Neuron (in vitro differentiated cells): ENCODE measurements at regions not wholly inside any gene's neighbourhood (a gene's known extent, or its start where the extent isn't known, plus 50 kb on each side); places are given as distances from the start of the nearest gene placed in this dataset.

Experiments used
- H2AFZ ChIP-seq: one replicate; pipeline ENCODE4 v1.6.1; 2013; ENCODE audit warnings: low read depth, mild to moderate bottlenecking, inconsistent platforms, low read length, moderate library complexity
- H3K27me3 ChIP-seq: one replicate; pipeline ENCODE4 v1.6.1; 2013; ENCODE audit warnings: low read length; ENCODE audit not compliant: insufficient read depth
- H3K36me3 ChIP-seq: one replicate; pipeline ENCODE4 v1.6.1; 2013; ENCODE audit warnings: low read length; ENCODE audit not compliant: insufficient read depth
- H3K4me1 ChIP-seq: one replicate; pipeline ENCODE4 v1.6.1; 2013; ENCODE audit warnings: low read length; ENCODE audit not compliant: insufficient read depth
- H3K4me3 ChIP-seq: 2 replicates; pipeline ENCODE4 v1.5.1; 2013; ENCODE audit warnings: mild to moderate bottlenecking, low read length, moderate library complexity
- H3K9me3 ChIP-seq: one replicate; pipeline ENCODE4 v1.6.1; 2013; ENCODE audit warnings: low read length

DNA sequence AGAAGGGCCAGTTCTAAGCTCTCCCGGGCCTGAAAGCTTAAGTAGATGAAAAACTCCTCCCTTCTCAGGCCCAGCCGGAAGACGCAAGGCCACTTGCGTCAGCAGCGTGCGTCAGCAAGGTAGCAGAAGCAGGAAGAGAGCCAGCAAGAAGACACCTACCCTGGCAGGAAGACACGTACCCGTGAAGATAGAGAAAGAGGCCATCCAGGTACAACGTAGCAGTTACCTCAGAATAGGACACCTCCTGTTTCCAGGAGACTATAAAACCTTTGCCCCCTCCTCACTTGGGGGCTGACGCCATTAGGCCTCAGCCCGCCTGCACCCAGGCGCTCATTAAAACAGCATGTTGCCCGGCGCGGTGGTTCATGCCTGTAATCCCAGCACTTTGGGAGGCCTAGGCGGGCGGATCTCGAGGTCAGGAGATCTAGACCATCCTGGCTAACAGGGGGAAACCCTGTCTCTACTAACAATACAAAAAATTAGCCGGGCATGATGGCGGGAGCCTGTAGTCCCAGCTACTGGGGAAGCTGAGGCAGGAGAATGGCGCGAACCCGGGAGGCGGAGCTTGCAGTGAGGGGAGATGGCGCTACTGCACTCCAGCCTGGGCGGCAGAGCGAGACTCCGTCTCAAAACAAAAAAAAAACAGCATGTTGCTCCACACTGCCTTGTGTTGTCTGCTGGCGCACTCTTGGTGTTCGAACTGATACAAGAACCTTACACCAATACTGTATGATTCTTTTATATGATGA is 242.7 kb upstream of the NWD2 start:
- H3K4me3 ChIP-seq: no peak overlapping the region
- no peaks in the 10 kb centered on the region for H3K36me3 ChIP-seq
- no peaks in the 10 kb centered on the region for H3K4me1 ChIP-seq
- no peaks in the 10 kb centered on the region for H3K9me3 ChIP-seq
- no peak overlapping the region for H2AFZ ChIP-seq
- H3K27me3 ChIP-seq: no peaks in the 10 kb centered on the region

DNA sequence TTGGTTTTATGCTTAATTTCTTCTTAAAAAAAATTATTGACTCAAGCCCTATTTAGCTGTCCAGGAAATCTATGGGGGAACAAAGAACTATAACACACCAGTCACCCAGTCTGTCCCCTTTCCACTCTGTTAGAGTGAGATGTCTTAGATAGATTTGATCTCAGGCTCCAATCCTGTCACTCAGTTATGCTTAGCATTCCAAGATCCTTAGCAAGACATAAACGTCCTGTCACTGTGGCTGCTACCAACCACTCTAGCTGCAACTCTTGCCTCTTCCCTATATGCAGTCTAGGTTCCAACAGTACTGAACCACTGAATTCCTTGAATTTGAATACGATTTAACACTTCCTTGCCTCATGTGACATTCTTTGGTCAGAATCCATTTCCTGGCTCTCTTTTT is 241.9 kb upstream of the NWD2 start:
- Histone ChIP-seq H3K4me1 (no peaks in the 10 kb centered on the region), H3K9me3 (no peaks in the 10 kb centered on the region), H2AFZ (no peak overlapping the region), H3K4me3 (no peak overlapping the region), H3K36me3 (no peaks in the 10 kb centered on the region), H3K27me3 (no peaks in the 10 kb centered on the region)

GRCh38 chr4:37008199-37008598 is 236.3 kb upstream of the NWD2 start:
- Histone ChIP-seq H3K4me3 (no peak overlapping the region), H2AFZ (no peak overlapping the region), H3K27me3 (no peaks in the 10 kb centered on the region), H3K36me3 (no peaks in the 10 kb centered on the region), H3K9me3 (no peaks in the 10 kb centered on the region), H3K4me1 (no peaks in the 10 kb centered on the region)

- Histone ChIP-seq H3K27me3 (no peaks in the 10 kb centered on the region), H3K9me3 (no peaks in the 10 kb centered on the region), H3K4me3 (no peak overlapping the region), H3K4me1 (no peaks in the 10 kb centered on the region), H3K36me3 (no peaks in the 10 kb centered on the region), H2AFZ (no peak overlapping the region)
Observed at GRCh38 chr4:37014584-37014983, 230.0 kb upstream of the NWD2 start.

DNA sequence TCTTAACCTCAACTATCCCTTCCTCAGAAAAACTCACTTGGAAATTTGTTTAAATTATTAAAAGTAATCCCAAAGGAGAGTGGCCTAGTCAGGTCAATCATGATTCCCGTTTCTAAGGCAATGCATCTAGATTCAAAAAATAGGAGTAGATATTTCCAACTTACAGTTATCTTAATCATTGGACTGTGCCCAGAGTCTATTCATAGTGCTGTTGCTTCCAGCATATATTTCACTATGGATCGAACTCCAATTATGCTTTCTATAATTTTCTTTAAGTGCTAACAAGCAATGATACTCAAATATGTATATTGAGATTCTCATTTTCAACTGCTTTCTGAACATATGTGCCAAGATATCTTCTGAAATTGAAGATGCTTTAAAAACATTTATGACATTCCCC is 229.2 kb upstream of the NWD2 start:
- no peaks in the 10 kb centered on the region for H3K4me1 ChIP-seq
- H2AFZ ChIP-seq: no peak overlapping the region
- no peaks in the 10 kb centered on the region for H3K27me3 ChIP-seq
- H3K36me3 ChIP-seq: no peaks in the 10 kb centered on the region
- H3K4me3 ChIP-seq: no peak overlapping the region
- H3K9me3 ChIP-seq: no peaks in the 10 kb centered on the region

- no peak overlapping the region for H2AFZ ChIP-seq
- no peaks in the 10 kb centered on the region for H3K27me3 ChIP-seq
- H3K4me1 ChIP-seq: no peaks in the 10 kb centered on the region
- no peaks in the 10 kb centered on the region for H3K36me3 ChIP-seq
- no peaks in the 10 kb centered on the region for H3K9me3 ChIP-seq
- no peak overlapping the region for H3K4me3 ChIP-seq
Observed at GRCh38 chr4:37023504-37023903, 221.0 kb upstream of the NWD2 start.

- no peaks in the 10 kb centered on the region for H3K4me1 ChIP-seq
- no peaks in the 10 kb centered on the region for H3K36me3 ChIP-seq
- H3K27me3 ChIP-seq: no peaks in the 10 kb centered on the region
- H3K9me3 ChIP-seq: no peaks in the 10 kb centered on the region
- no peak overlapping the region for H3K4me3 ChIP-seq
- no peak overlapping the region for H2AFZ ChIP-seq
Observed at GRCh38 chr4:37023996-37024395, 220.5 kb upstream of the NWD2 start.

DNA sequence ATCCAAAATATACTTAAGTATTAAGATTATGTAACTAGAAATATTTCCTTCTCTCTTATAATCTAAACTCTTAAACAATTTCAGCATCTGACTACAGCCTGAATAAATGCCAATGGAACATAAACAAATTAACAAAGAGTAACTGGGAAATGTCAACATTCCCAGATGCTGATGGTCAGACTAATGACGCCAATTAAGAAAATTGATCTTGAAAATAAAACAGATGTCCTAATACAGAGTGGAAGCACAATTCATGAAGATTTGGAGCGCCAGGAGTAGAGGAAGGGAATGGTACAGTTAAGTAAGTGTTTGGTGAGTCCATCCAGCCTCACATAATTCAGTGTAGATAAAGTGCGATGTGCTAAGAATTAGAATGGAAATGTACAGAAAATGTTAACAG is 203.7 kb upstream of the NWD2 start:
- no peaks in the 10 kb centered on the region for H3K4me1 ChIP-seq
- H3K36me3 ChIP-seq: no peaks in the 10 kb centered on the region
- no peaks in the 10 kb centered on the region for H3K27me3 ChIP-seq
- no peak overlapping the region for H3K4me3 ChIP-seq
- H2AFZ ChIP-seq: no peak overlapping the region
- no peaks in the 10 kb centered on the region for H3K9me3 ChIP-seq

- no peaks in the 10 kb centered on the region for H3K27me3 ChIP-seq
- no peak overlapping the region for H3K4me3 ChIP-seq
- no peak overlapping the region for H2AFZ ChIP-seq
- H3K9me3 ChIP-seq: no peaks in the 10 kb centered on the region
- H3K36me3 ChIP-seq: no peaks in the 10 kb centered on the region
- no peaks in the 10 kb centered on the region for H3K4me1 ChIP-seq
Observed at GRCh38 chr4:37043342-37043741, 201.2 kb upstream of the NWD2 start.

- H3K4me3 ChIP-seq: no peak overlapping the region
Observed at GRCh38 chr4:37051111-37051510, 193.4 kb upstream of the NWD2 start.

DNA sequence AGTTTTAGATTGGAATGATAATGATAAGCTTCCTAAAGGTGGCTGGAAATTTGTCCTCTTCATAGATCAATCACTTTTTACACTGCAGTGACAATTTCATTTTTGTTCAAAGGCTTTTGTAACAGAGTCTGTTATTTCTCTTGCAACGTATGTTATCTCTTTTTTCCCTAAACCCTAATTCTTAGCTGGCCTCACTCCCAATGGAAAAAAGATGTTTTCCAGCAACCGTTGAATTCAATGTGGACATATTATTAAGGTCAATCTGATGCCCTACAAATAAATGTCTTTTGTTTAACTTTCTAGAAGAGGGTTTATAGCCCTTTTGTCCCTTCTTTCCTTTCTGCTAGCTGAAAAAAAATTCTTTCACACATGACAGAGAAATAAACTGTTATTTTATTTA is 192.7 kb upstream of the NWD2 start:
- Histone ChIP-seq H2AFZ (no peak overlapping the region), H3K4me1 (no peaks in the 10 kb centered on the region), H3K4me3 (no peak overlapping the region), H3K9me3 (no peaks in the 10 kb centered on the region), H3K27me3 (no peaks in the 10 kb centered on the region), H3K36me3 (no peaks in the 10 kb centered on the region)

More at GRCh38 chr4:37051111-37051510, 193.4 kb upstream of the NWD2 start:
- no peaks in the 10 kb centered on the region for H3K36me3 ChIP-seq
- H3K27me3 ChIP-seq: no peaks in the 10 kb centered on the region
- no peak overlapping the region for H2AFZ ChIP-seq
- H3K9me3 ChIP-seq: no peaks in the 10 kb centered on the region
- no peaks in the 10 kb centered on the region for H3K4me1 ChIP-seq

DNA sequence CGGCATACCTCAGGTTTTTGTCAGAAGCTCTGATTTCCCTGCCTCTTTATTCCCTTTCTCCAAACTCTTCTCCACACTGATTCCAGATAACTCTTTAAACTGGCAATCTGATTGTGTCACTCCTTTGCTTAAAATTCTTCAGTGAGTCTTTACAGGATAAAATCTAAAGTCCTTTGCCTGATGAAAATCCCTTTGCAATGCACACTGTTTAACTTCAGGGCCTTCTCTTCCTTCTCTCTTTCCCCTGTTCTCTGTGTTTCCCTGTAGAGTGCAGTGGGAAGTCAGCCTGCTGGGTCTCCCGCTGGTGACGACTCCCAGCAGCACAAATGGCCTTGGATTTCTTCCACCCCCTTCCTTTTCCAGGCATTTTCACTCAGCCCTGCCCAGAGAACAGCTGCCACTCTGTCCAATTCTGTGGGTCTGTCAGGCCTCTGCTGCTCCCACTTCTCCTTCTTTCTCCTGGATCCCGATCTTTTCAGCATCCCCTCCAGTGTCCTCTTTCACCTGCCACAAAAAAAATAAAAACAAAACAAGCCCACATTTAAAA is 189.9 kb upstream of the NWD2 start:
- Histone ChIP-seq H3K4me3 (no peak overlapping the region), H3K4me1 (no peaks in the 10 kb centered on the region)

GRCh38 chr4:37058826-37059225 is 185.7 kb upstream of the NWD2 start:
- no peak overlapping the region for H2AFZ ChIP-seq
- no peak overlapping the region for H3K4me3 ChIP-seq
- no peaks in the 10 kb centered on the region for H3K27me3 ChIP-seq
- H3K9me3 ChIP-seq: no peaks in the 10 kb centered on the region
- no peaks in the 10 kb centered on the region for H3K4me1 ChIP-seq
- H3K36me3 ChIP-seq: no peaks in the 10 kb centered on the region

More for the DNA sequence above, 189.9 kb upstream of the NWD2 start:
- no peaks in the 10 kb centered on the region for H3K27me3 ChIP-seq
- no peaks in the 10 kb centered on the region for H3K9me3 ChIP-seq
- no peaks in the 10 kb centered on the region for H3K36me3 ChIP-seq
- no peak overlapping the region for H2AFZ ChIP-seq

GRCh38 chr4:37066159-37066558 is 178.4 kb upstream of the NWD2 start:
- Histone ChIP-seq H3K4me1 (no peaks in the 10 kb centered on the region), H2AFZ (no peak overlapping the region), H3K4me3 (no peak overlapping the region), H3K27me3 (no peaks in the 10 kb centered on the region), H3K36me3 (no peaks in the 10 kb centered on the region), H3K9me3 (no peaks in the 10 kb centered on the region)
